Caki2 (cell line): ENCODE measurements at regions not wholly inside any gene's neighbourhood (a gene's known extent, or its start where the extent isn't known, plus 50 kb on each side); places are given as distances from the start of the nearest gene placed in this dataset.

Source experiments
- DNase-seq: peaks from one replicate; pipeline ENCODE4 v3.0.0-alpha.2; 2015; ENCODE audit warnings: low read depth
- in situ Hi-C: cut with HindIII; loops from 2 replicates; pipeline ENCODE4 v1.10.0; 2016; ENCODE audit warnings: low sequenced_read_pairs, low pct_unique_long_range_greater_than_20kb, mixed read lengths

GRCh38 chr10:63866075-63866746 lies 345.0 kb downstream of the REEP3 start:
- in situ Hi-C loops = no loop called here
- DNase-seq = peak; percentile 46

GRCh38 chr10:63866747-63867140 lies 345.5 kb downstream of the REEP3 start:
- in situ Hi-C loops = no loop called here
- DNase-seq = no peak

GRCh38 chr10:63878428-63878827 lies 357.2 kb downstream of the REEP3 start:
- no peak for DNase-seq
- in situ Hi-C loops = no loop called here

GRCh38 chr10:63883861-63884260 lies 362.7 kb downstream of the REEP3 start:
- in situ Hi-C loops = no loop called here

GRCh38 chr10:63884426-63884825 lies 363.2 kb downstream of the REEP3 start:
- no peak for DNase-seq
- in situ Hi-C loops = no loop called here

More at GRCh38 chr10:63883861-63884260, 362.7 kb downstream of the REEP3 start:
- DNase-seq = no peak

GRCh38 chr10:63885156-63885555 lies 364.0 kb downstream of the REEP3 start:
- DNase-seq = no peak
- in situ Hi-C loops = no loop called here

GRCh38 chr10:63886281-63887022 lies 365.3 kb downstream of the REEP3 start:
- in situ Hi-C loops = no loop called here
- DNase-seq = no peak

GRCh38 chr10:63887023-63887589 lies 365.9 kb downstream of the REEP3 start:
- DNase-seq = no peak

GRCh38 chr10:63887600-63888370 lies 366.6 kb downstream of the REEP3 start:
- no peak for DNase-seq
- in situ Hi-C loops = no loop called here

More at GRCh38 chr10:63887023-63887589, 365.9 kb downstream of the REEP3 start:
- in situ Hi-C loops = no loop called here

GRCh38 chr10:63889803-63890202 lies 368.6 kb downstream of the REEP3 start:
- DNase-seq = no peak
- in situ Hi-C loops = no loop called here

GRCh38 chr10:63896992-63897391 lies 375.8 kb downstream of the REEP3 start:
- DNase-seq = no peak
- in situ Hi-C loops = no loop called here

- DNase-seq = no peak
- in situ Hi-C loops = no loop called here
Measured at GRCh38 chr10:63899673-63900300, 378.6 kb downstream of the REEP3 start.

- in situ Hi-C loops = no loop called here
- DNase-seq = no peak
Measured at GRCh38 chr10:63901228-63901627, 380.0 kb downstream of the REEP3 start.

GRCh38 chr10:63901881-63902280 lies 380.7 kb downstream of the REEP3 start:
- no peak for DNase-seq
- in situ Hi-C loops = no loop called here

- in situ Hi-C loops = no loop called here
- DNase-seq = no peak
Measured at GRCh38 chr10:63910806-63911205, 389.6 kb downstream of the REEP3 start.

- in situ Hi-C loops = no loop called here
- DNase-seq = no peak
Measured at GRCh38 chr10:63915240-63915639, 394.0 kb downstream of the REEP3 start.

GRCh38 chr10:63917363-63917762 lies 396.2 kb downstream of the REEP3 start:
- in situ Hi-C loops = no loop called here
- no peak for DNase-seq

- DNase-seq = no peak
- in situ Hi-C loops = no loop called here
Measured at GRCh38 chr10:63919575-63920279, 398.5 kb downstream of the REEP3 start.
